GM23338 (cell line): ENCODE measurements at regions not wholly inside any gene's neighbourhood (a gene's known extent, or its start where the extent isn't known, plus 50 kb on each side); places are given as distances from the start of the nearest gene placed in this dataset.

ENCODE experiments used
- ATAC-seq: fragments of 200-7000 bp; cut with Tn5 transposase; 3 replicates; pipeline ENCODE4 v1.9.1; 2020
- DNase-seq: peaks from one replicate; pipeline ENCODE4 v3.0.0-alpha.2; 2015; ENCODE audit warnings: low spot score
- H2AFZ ChIP-seq: fragments of 200-600 bp; sonication (generic); 2 replicates; pipeline ENCODE4 v1.8.0; 2016; ENCODE audit warnings: antibody characterized with exemption, mild to moderate bottlenecking, moderate library complexity
- H3F3A ChIP-seq: fragments of 200-600 bp; sonication (generic); replicated peaks from 2 replicates; pipeline ENCODE4 v1.8.0; 2017; ENCODE audit warnings: antibody characterized with exemption, mixed run types, low read depth
- H3K27ac ChIP-seq: fragments of 200-600 bp; sonication (generic); 2 replicates; pipeline ENCODE4 v1.6.1; 2016; ENCODE audit warnings: low read depth
- H3K27me3 ChIP-seq: fragments of 200-600 bp; sonication (generic); 2 replicates; pipeline ENCODE4 v1.8.0; 2016; ENCODE audit warnings: mild to moderate bottlenecking, mixed run types, moderate library complexity; ENCODE audit not compliant: insufficient read depth
- H3K36me3 ChIP-seq: fragments of 200-600 bp; sonication (generic); 2 replicates; pipeline ENCODE4 v1.8.0; 2016; ENCODE audit warnings: mild to moderate bottlenecking; ENCODE audit not compliant: insufficient read depth
- H3K4me1 ChIP-seq: fragments of 200-600 bp; sonication (generic); 2 replicates; pipeline ENCODE4 v1.8.0; 2016; ENCODE audit warnings: mild to moderate bottlenecking, moderate library complexity; ENCODE audit not compliant: insufficient read depth
- H3K4me2 ChIP-seq: fragments of 200-600 bp; sonication (generic); 2 replicates; pipeline ENCODE4 v1.7.1; 2017; ENCODE audit warnings: mixed run types
- H3K4me3 ChIP-seq: fragments of 200-600 bp; sonication (generic); 2 replicates; pipeline ENCODE4 v1.6.1; 2016; ENCODE audit warnings: mixed run types
- H3K79me2 ChIP-seq: fragments of 200-600 bp; sonication (generic); replicated peaks from 2 replicates; pipeline ENCODE4 v1.8.0; 2017; ENCODE audit warnings: mild to moderate bottlenecking; ENCODE audit not compliant: insufficient read depth
- H3K9me2 ChIP-seq: fragments of 200-600 bp; sonication (generic); 2 replicates; pipeline ENCODE4 v1.8.0; 2017; ENCODE audit not compliant: insufficient read depth
- H4K20me1 ChIP-seq: fragments of 200-600 bp; sonication (generic); replicated peaks from 2 replicates; pipeline ENCODE4 v1.8.0; 2017; ENCODE audit warnings: mild to moderate bottlenecking; ENCODE audit not compliant: insufficient read depth
- H3K27ac Mint-ChIP-seq: 2 replicates; pipeline ENCODE4 v1.8.0; 2020; ENCODE audit warnings: inconsistent platforms, mild to moderate bottlenecking, moderate library complexity, mixed read lengths
- H3K27me3 Mint-ChIP-seq: 3 replicates; pipeline ENCODE4 v1.8.0; 2022; ENCODE audit warnings: low read depth, mild to moderate bottlenecking, moderate library complexity, mixed read lengths, inconsistent platforms; ENCODE audit not compliant: insufficient read depth, poor library complexity
- H3K36me3 Mint-ChIP-seq: 3 replicates; pipeline ENCODE4 v1.8.0; 2021; ENCODE audit warnings: low read depth, mild to moderate bottlenecking, inconsistent platforms, moderate library complexity, mixed read lengths
- H3K4me1 Mint-ChIP-seq: 3 replicates; pipeline ENCODE4 v1.8.0; 2020; ENCODE audit warnings: mild to moderate bottlenecking, inconsistent platforms, mixed read lengths
- H3K4me3 Mint-ChIP-seq: 3 replicates; pipeline ENCODE4 v1.8.0; 2021; ENCODE audit warnings: moderate library complexity, mild to moderate bottlenecking, inconsistent platforms, mixed read lengths
- H3K9me3 Mint-ChIP-seq: 3 replicates; pipeline ENCODE4 v1.8.0; 2020; ENCODE audit warnings: moderate library complexity, mild to moderate bottlenecking, inconsistent platforms, mixed read lengths
- JUNB ChIP-seq: IDR thresholded peaks from one replicate; pipeline ENCODE4 v1.6.1; 2016; ENCODE audit warnings: antibody characterized with exemption; ENCODE audit not compliant: unreplicated experiment
- REST ChIP-seq: IDR thresholded peaks from one replicate; pipeline ENCODE4 v1.6.1; 2018; ENCODE audit warnings: antibody characterized with exemption; ENCODE audit not compliant: unreplicated experiment
- TF ChIP-seq, protein P1 (sequence below): fragments of 250-450 bp; sonication (Bioruptor Pico); IDR thresholded peaks from 2 replicates; pipeline ENCODE4 v1.5.0; 2020; ENCODE audit warnings: mild to moderate bottlenecking, moderate library complexity

DNA sequence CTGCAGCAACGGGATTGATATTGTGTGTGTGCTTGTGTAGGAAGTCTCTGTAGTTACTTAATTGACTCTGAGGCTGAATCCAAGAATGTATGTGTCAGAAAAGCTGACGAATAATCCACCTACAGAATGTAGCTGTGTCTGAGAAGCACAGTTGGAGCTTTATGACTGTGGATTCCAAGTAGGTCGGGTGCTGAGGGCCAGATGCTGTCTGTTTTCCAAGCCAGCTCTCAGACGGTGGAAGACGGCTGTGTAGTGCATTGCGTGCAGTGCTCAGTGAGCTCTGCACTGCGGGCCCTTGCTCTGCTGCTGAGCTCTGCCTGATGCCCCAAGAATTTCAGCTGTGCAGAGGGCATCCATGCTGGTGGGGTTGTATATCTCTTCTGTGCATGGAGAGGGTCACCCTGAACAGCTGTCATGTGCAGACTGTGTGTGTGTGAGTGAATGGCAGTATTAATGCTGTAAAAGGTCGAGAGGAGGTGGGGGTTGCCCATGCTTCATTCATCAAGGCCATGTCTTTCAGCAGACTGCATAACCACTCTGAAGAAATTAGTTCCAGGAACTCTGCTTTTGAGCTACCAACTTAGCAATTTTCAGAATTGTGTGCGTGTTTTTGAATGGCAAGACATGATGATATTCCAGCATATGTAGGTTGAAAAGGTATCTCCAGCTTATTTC lies 154.1 kb upstream of the USP9Y start:
- Histone ChIP-seq H3K79me2 (no peaks in the 10 kb centered on the region), H2AFZ (no peak overlapping the region), H3K4me2 (no peak overlapping the region), H3K27ac (no peak overlapping the region), H3K4me1 (no peaks in the 10 kb centered on the region), H3K4me3 (no peak overlapping the region), H3K27me3 (no peaks in the 10 kb centered on the region), H3F3A (no peaks in the 10 kb centered on the region), H3K9me2 (no peaks in the 10 kb centered on the region), H3K36me3 (no peaks in the 10 kb centered on the region), H4K20me1 (no peaks in the 10 kb centered on the region)
- DNase-seq, result no peak
- Mint-ChIP-seq H3K27me3 (no peaks in the 10 kb centered on the region), H3K4me3 (no peak overlapping the region), H3K36me3 (no peaks in the 10 kb centered on the region; the same call in 2 of the 3 replicates), H3K27ac (no peak overlapping the region), H3K9me3 (peaks cover 3% of the 10 kb centered on the region; the same call in 2 of the 3 replicates), H3K4me1 (no peaks in the 10 kb centered on the region)
- TF ChIP-seq REST (no peak), JUNB (no peak)
- TF ChIP-seq, protein P1, sequence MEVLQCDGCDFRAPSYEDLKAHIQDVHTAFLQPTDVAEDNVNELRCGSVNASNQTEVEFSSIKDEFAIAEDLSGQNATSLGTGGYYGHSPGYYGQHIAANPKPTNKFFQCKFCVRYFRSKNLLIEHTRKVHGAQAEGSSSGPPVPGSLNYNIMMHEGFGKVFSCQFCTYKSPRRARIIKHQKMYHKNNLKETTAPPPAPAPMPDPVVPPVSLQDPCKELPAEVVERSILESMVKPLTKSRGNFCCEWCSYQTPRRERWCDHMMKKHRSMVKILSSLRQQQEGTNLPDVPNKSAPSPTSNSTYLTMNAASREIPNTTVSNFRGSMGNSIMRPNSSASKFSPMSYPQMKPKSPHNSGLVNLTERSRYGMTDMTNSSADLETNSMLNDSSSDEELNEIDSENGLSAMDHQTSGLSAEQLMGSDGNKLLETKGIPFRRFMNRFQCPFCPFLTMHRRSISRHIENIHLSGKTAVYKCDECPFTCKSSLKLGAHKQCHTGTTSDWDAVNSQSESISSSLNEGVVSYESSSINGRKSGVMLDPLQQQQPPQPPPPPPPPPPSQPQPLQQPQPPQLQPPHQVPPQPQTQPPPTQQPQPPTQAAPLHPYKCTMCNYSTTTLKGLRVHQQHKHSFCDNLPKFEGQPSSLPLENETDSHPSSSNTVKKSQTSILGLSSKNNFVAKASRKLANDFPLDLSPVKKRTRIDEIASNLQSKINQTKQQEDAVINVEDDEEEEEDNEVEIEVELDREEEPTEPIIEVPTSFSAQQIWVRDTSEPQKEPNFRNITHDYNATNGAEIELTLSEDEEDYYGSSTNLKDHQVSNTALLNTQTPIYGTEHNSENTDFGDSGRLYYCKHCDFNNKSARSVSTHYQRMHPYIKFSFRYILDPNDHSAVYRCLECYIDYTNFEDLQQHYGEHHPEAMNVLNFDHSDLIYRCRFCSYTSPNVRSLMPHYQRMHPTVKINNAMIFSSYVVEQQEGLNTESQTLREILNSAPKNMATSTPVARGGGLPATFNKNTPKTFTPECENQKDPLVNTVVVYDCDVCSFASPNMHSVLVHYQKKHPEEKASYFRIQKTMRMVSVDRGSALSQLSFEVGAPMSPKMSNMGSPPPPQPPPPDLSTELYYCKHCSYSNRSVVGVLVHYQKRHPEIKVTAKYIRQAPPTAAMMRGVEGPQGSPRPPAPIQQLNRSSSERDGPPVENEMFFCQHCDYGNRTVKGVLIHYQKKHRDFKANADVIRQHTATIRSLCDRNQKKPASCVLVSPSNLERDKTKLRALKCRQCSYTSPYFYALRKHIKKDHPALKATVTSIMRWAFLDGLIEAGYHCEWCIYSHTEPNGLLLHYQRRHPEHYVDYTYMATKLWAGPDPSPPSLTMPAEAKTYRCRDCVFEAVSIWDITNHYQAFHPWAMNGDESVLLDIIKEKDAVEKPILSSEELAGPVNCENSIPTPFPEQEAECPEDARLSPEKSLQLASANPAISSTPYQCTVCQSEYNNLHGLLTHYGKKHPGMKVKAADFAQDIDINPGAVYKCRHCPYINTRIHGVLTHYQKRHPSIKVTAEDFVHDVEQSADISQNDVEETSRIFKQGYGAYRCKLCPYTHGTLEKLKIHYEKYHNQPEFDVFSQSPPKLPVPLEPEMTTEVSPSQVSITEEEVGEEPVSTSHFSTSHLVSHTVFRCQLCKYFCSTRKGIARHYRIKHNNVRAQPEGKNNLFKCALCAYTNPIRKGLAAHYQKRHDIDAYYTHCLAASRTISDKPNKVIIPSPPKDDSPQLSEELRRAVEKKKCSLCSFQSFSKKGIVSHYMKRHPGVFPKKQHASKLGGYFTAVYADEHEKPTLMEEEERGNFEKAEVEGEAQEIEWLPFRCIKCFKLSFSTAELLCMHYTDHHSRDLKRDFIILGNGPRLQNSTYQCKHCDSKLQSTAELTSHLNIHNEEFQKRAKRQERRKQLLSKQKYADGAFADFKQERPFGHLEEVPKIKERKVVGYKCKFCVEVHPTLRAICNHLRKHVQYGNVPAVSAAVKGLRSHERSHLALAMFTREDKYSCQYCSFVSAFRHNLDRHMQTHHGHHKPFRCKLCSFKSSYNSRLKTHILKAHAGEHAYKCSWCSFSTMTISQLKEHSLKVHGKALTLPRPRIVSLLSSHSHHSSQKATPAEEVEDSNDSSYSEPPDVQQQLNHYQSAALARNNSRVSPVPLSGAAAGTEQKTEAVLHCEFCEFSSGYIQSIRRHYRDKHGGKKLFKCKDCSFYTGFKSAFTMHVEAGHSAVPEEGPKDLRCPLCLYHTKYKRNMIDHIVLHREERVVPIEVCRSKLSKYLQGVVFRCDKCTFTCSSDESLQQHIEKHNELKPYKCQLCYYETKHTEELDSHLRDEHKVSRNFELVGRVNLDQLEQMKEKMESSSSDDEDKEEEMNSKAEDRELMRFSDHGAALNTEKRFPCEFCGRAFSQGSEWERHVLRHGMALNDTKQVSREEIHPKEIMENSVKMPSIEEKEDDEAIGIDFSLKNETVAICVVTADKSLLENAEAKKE (CRISPR knock-in tag), result no peak
- ATAC-seq, result no peak
